ENCODE measurements at regions not wholly inside any gene's neighbourhood (a gene's known extent, or its start where the extent isn't known, plus 50 kb on each side); places are given as distances from the start of the nearest gene placed in this dataset.

DNA sequence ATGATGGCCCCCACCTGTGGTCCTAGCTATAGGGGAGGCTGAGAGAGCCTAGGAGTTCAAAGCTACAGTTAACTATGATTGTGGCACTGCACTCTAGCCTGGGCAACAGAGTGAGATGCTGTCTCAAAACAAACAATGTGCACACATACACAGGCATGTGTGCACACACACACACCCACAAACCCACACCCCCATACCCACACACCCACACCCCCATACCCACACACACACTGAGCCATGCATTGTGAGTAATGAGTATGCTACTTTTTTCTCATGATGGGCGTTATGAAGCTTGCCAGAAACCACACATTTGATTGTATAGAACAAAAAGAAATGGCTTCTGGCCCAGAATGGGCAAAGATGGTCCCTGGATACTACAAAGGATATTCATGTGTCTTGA lies 691.1 kb downstream of the SLC4A3 start:
- Histone ChIP-seq H3K4me1 (ENCODE audit: insufficient read depth, low read length) (no peaks in the 10 kb centered on the region), H3K27ac (ENCODE audit: low read length) (no peak overlapping the region), H3K36me3 (ENCODE audit: insufficient read depth, low read depth, low read length) (no peaks in the 10 kb centered on the region), H3K27me3 (ENCODE audit: insufficient read depth, low read length) (no peaks in the 10 kb centered on the region), H3K4me3 (ENCODE audit: low read length) (no peak overlapping the region), H3K9me3 (ENCODE audit: insufficient read depth, low read depth, low read length) (no peaks in the 10 kb centered on the region), H3K9ac (ENCODE audit: low read depth, low read length) (no peak overlapping the region)

DNA sequence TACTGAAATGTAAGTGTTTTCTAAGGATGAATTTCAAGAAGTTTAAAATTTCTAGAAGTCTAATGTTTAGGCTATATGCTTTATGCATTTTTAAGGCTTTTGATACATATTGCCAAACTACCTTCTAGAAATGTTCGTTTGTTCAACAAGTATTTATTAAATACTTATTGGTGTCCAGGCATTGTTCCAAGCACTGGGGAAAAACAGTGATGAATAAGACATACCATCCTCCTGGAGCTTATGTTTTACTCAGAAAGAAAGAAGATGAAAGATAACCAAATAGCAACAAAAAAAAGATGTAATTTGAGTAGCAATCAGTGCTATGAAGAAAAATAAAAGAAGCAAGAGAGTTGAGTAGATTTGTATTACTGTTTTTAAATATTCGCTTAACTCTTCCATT lies 692.9 kb downstream of the SLC4A3 start:
- Histone ChIP-seq H3K4me3 (ENCODE audit: low read length) (no peak overlapping the region), H3K4me1 (ENCODE audit: insufficient read depth, low read length) (no peaks in the 10 kb centered on the region), H3K27me3 (ENCODE audit: insufficient read depth, low read length) (no peaks in the 10 kb centered on the region), H3K9me3 (ENCODE audit: insufficient read depth, low read depth, low read length) (no peaks in the 10 kb centered on the region), H3K9ac (ENCODE audit: low read depth, low read length) (no peak overlapping the region), H3K36me3 (ENCODE audit: insufficient read depth, low read depth, low read length) (no peaks in the 10 kb centered on the region), H3K27ac (ENCODE audit: low read length) (no peak overlapping the region)

DNA sequence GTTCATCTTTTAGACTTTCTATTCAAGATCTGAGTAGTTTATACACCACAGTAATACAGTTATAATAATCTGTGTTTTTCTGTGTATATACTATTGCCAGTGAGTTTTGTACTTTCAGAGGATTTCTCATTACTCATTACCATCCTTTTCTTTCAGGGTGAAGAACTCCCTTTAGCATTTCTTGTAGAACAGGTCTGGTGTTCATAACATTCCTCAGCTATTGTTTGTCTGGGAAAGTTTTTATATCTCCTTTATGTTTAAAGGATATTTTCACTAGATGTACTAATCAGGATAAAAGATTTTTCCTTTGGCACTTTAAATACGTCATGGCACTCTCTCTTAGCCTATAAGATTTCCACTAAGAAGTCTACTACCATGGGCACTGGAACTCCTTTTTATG lies 705.5 kb downstream of the SLC4A3 start:
- Histone ChIP-seq H3K27ac (ENCODE audit: low read length) (no peak overlapping the region), H3K4me3 (ENCODE audit: low read length) (no peak overlapping the region), H3K9ac (ENCODE audit: low read depth, low read length) (no peak overlapping the region), H3K27me3 (ENCODE audit: insufficient read depth, low read length) (no peaks in the 10 kb centered on the region), H3K36me3 (ENCODE audit: insufficient read depth, low read depth, low read length) (no peaks in the 10 kb centered on the region), H3K9me3 (ENCODE audit: insufficient read depth, low read depth, low read length) (peaks cover 4% of the 10 kb centered on the region; the same call in 1 of the 2 replicates), H3K4me1 (ENCODE audit: insufficient read depth, low read length) (no peaks in the 10 kb centered on the region)

GRCh38 chr2:220334210-220334609 lies 706.8 kb downstream of the SLC4A3 start:
- H3K4me1 ChIP-seq (ENCODE audit: insufficient read depth, low read length), result no peaks in the 10 kb centered on the region
- no peaks in the 10 kb centered on the region for H3K27me3 ChIP-seq (ENCODE audit: insufficient read depth, low read length)
- peaks cover 4% of the 10 kb centered on the region; the same call in 1 of the 2 replicates for H3K9me3 ChIP-seq (ENCODE audit: insufficient read depth, low read depth, low read length)
- no peaks in the 10 kb centered on the region for H3K36me3 ChIP-seq (ENCODE audit: insufficient read depth, low read depth, low read length)
- no peak overlapping the region for H3K4me3 ChIP-seq (ENCODE audit: low read length)
- no peak overlapping the region for H3K27ac ChIP-seq (ENCODE audit: low read length)
- H3K9ac ChIP-seq (ENCODE audit: low read depth, low read length), result no peak overlapping the region

- Histone ChIP-seq H3K9me3 (ENCODE audit: insufficient read depth, low read depth, low read length) (peaks cover 4% of the 10 kb centered on the region; the same call in 1 of the 2 replicates), H3K4me3 (ENCODE audit: low read length) (no peak overlapping the region), H3K9ac (ENCODE audit: low read depth, low read length) (no peak overlapping the region), H3K36me3 (ENCODE audit: insufficient read depth, low read depth, low read length) (no peaks in the 10 kb centered on the region), H3K27ac (ENCODE audit: low read length) (no peak overlapping the region), H3K27me3 (ENCODE audit: insufficient read depth, low read length) (no peaks in the 10 kb centered on the region), H3K4me1 (ENCODE audit: insufficient read depth, low read length) (no peaks in the 10 kb centered on the region)
Observed at GRCh38 chr2:220334871-220335590, 707.6 kb downstream of the SLC4A3 start.

GRCh38 chr2:220335591-220335915 lies 708.1 kb downstream of the SLC4A3 start:
- Histone ChIP-seq H3K27me3 (ENCODE audit: insufficient read depth, low read length) (no peaks in the 10 kb centered on the region), H3K4me3 (ENCODE audit: low read length) (no peak overlapping the region), H3K36me3 (ENCODE audit: insufficient read depth, low read depth, low read length) (no peaks in the 10 kb centered on the region), H3K4me1 (ENCODE audit: insufficient read depth, low read length) (no peaks in the 10 kb centered on the region), H3K9me3 (ENCODE audit: insufficient read depth, low read depth, low read length) (peaks cover 2% of the 10 kb centered on the region; the same call in 1 of the 2 replicates), H3K9ac (ENCODE audit: low read depth, low read length) (no peak overlapping the region), H3K27ac (ENCODE audit: low read length) (no peak overlapping the region)

DNA sequence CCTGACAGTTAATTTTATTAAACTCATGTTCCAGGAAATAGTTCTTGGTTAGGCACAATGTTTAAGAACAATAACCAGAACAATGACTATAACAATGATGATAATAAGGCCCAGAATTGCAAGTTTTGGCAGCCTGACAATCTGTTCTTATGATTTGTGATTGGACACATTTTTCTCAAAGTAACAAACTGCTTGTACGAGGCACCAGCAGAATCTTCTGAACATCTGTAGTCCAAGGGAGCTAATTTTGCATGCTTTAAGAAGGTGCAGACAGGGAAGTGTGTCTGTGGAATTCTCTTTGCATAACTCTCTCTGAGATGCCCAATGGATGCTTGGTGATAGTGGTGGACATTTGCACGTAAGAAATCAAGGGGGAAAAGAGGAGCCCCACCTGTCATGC lies 709.3 kb downstream of the SLC4A3 start:
- Histone ChIP-seq H3K27ac (ENCODE audit: low read length) (no peak overlapping the region), H3K4me1 (ENCODE audit: insufficient read depth, low read length) (no peaks in the 10 kb centered on the region), H3K4me3 (ENCODE audit: low read length) (no peak overlapping the region), H3K27me3 (ENCODE audit: insufficient read depth, low read length) (no peaks in the 10 kb centered on the region), H3K36me3 (ENCODE audit: insufficient read depth, low read depth, low read length) (no peaks in the 10 kb centered on the region), H3K9me3 (ENCODE audit: insufficient read depth, low read depth, low read length) (no peaks in the 10 kb centered on the region), H3K9ac (ENCODE audit: low read depth, low read length) (no peak overlapping the region)

GRCh38 chr2:220337611-220338440 lies 710.4 kb downstream of the SLC4A3 start:
- H3K36me3 ChIP-seq (ENCODE audit: insufficient read depth, low read depth, low read length), result no peaks in the 10 kb centered on the region
- H3K4me1 ChIP-seq (ENCODE audit: insufficient read depth, low read length), result no peaks in the 10 kb centered on the region
- no peaks in the 10 kb centered on the region for H3K9me3 ChIP-seq (ENCODE audit: insufficient read depth, low read depth, low read length)
- H3K27ac ChIP-seq (ENCODE audit: low read length), result no peak overlapping the region
- no peak overlapping the region for H3K9ac ChIP-seq (ENCODE audit: low read depth, low read length)
- no peaks in the 10 kb centered on the region for H3K27me3 ChIP-seq (ENCODE audit: insufficient read depth, low read length)
- H3K4me3 ChIP-seq (ENCODE audit: low read length), result no peak overlapping the region

GRCh38 chr2:220341014-220341413 lies 713.6 kb downstream of the SLC4A3 start:
- no peak overlapping the region for H3K9ac ChIP-seq (ENCODE audit: low read depth, low read length)
- no peak overlapping the region for H3K4me3 ChIP-seq (ENCODE audit: low read length)
- H3K27ac ChIP-seq (ENCODE audit: low read length), result no peak overlapping the region
- H3K9me3 ChIP-seq (ENCODE audit: insufficient read depth, low read depth, low read length), result no peaks in the 10 kb centered on the region
- no peaks in the 10 kb centered on the region for H3K36me3 ChIP-seq (ENCODE audit: insufficient read depth, low read depth, low read length)
- H3K27me3 ChIP-seq (ENCODE audit: insufficient read depth, low read length), result no peaks in the 10 kb centered on the region
- no peaks in the 10 kb centered on the region for H3K4me1 ChIP-seq (ENCODE audit: insufficient read depth, low read length)

DNA sequence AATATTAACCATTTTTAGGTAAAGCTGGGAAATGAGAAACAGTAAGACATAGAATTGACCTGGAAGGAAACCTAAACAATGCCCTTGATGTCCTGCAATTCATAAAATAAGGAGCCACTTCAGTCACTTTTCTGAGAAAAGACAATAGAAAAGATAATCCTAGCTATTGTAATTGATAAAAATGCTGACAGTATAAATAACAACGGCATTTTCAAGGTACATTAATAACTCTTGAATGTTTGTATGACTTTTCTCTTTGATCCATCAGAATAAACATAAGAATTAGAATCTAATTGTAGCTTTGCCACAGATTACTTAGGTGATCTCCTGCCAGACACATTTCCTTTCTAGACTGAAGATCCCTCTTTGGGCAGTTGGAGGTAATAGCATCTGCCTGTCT lies 719.5 kb downstream of the SLC4A3 start:
- Histone ChIP-seq H3K9me3 (ENCODE audit: insufficient read depth, low read depth, low read length) (no peaks in the 10 kb centered on the region), H3K9ac (ENCODE audit: low read depth, low read length) (no peak overlapping the region), H3K27me3 (ENCODE audit: insufficient read depth, low read length) (no peaks in the 10 kb centered on the region), H3K4me3 (ENCODE audit: low read length) (no peak overlapping the region), H3K36me3 (ENCODE audit: insufficient read depth, low read depth, low read length) (no peaks in the 10 kb centered on the region), H3K27ac (ENCODE audit: low read length) (no peak overlapping the region), H3K4me1 (ENCODE audit: insufficient read depth, low read length) (no peaks in the 10 kb centered on the region)

DNA sequence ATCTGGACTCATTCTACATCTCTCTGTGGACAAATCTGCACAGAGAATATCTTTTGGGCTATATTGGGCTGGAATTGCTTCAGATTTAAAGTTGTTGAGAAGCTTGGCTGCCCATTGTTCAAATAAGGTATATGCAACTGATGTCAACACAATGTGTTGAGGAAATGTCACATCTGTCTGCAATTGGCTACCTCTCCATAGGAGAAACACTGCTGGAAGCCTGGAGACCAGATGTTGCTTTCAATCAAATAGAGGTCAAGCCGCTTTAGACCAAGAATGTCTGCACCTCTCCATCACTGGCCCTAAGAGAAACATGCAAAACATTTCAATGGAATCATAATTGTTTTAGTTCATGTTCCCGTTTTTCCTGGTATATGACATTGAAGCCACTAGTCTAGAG lies 720.2 kb downstream of the SLC4A3 start:
- H3K4me1 ChIP-seq (ENCODE audit: insufficient read depth, low read length), result no peaks in the 10 kb centered on the region
- H3K36me3 ChIP-seq (ENCODE audit: insufficient read depth, low read depth, low read length), result no peaks in the 10 kb centered on the region
- H3K4me3 ChIP-seq (ENCODE audit: low read length), result no peak overlapping the region
- H3K27me3 ChIP-seq (ENCODE audit: insufficient read depth, low read length), result no peaks in the 10 kb centered on the region
- no peak overlapping the region for H3K27ac ChIP-seq (ENCODE audit: low read length)
- no peaks in the 10 kb centered on the region for H3K9me3 ChIP-seq (ENCODE audit: insufficient read depth, low read depth, low read length)
- no peak overlapping the region for H3K9ac ChIP-seq (ENCODE audit: low read depth, low read length)

GRCh38 chr2:220348206-220348605 lies 720.8 kb downstream of the SLC4A3 start:
- no peak overlapping the region for H3K4me3 ChIP-seq (ENCODE audit: low read length)
- no peak overlapping the region for H3K9ac ChIP-seq (ENCODE audit: low read depth, low read length)
- H3K4me1 ChIP-seq (ENCODE audit: insufficient read depth, low read length), result no peaks in the 10 kb centered on the region
- H3K9me3 ChIP-seq (ENCODE audit: insufficient read depth, low read depth, low read length), result no peaks in the 10 kb centered on the region
- no peaks in the 10 kb centered on the region for H3K27me3 ChIP-seq (ENCODE audit: insufficient read depth, low read length)
- no peak overlapping the region for H3K27ac ChIP-seq (ENCODE audit: low read length)
- no peaks in the 10 kb centered on the region for H3K36me3 ChIP-seq (ENCODE audit: insufficient read depth, low read depth, low read length)
